NCI-H1105 treated with DMSO at 0.1 percent for 48 hours (cell line): ENCODE measurements at regions not wholly inside any gene's neighbourhood (a gene's known extent, or its start where the extent isn't known, plus 50 kb on each side); places are given as distances from the start of the nearest gene placed in this dataset.
"Not testable (repeated sequence)": the region's sequence is repeated elsewhere in the genome, so short reads cannot be mapped to it uniquely, and the experiment has no call there.

ENCODE experiments used
- DNase-seq: peaks from one replicate; lab custom pipeline; 2025; lab: John Stamatoyannopoulos, UW

DNA sequence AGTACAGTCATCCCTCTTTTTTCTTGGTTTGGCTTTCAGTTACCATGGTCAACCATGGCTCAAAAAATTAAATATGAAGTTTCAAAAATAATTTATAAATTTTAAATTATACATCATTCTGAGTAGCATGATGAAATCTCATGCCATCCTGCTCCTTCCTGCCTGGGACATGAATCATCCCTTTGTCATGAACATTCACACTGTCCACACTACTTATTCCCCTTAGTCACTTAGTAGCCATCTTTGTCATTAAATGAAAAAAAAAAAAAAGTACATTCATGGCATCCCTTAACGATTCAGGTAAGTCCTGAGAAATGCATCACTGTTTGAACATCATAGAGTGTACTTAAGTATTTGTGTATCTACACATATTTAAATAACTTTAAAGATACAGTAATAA is 1046.3 kb downstream of the ROBO2 start:
- DNase-seq = no peak

DNA sequence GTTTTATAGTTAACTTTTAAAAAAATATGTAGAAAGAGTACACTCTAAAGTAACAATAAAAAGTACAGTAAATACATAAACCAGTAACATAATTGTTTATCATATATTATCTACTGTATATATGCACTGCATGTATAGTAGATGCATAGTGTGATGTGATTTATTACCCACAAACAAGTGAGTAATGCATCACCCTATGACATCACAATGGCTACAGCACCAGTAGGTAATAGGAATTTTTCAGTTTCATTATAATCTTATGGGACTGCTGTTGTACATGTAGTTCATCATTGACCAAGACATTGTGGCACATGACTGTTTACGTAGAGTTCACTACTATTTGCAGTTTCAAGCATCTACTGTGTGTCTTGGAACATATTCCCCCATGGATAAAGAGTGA is 1047.2 kb downstream of the ROBO2 start:
- no peak for DNase-seq

DNA sequence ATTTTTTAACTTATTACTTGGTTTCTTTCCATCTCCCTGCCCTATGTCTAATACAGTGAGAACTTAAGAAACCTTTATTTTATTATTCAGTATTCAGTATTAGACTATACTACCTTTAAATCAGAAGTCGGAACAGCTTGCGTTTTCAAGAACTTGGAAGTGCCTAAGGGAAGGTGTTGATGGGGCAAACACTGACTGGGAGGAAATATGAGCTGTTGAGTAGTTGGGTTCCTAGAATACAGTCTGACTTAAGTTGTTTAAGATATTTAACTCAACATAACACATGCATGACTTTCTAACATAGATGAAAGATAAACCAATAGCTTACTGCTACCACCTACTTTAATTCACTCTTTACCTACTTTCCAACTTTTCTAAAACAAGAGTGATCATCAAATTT is 1048.1 kb downstream of the ROBO2 start:
- DNase-seq = no peak

DNA sequence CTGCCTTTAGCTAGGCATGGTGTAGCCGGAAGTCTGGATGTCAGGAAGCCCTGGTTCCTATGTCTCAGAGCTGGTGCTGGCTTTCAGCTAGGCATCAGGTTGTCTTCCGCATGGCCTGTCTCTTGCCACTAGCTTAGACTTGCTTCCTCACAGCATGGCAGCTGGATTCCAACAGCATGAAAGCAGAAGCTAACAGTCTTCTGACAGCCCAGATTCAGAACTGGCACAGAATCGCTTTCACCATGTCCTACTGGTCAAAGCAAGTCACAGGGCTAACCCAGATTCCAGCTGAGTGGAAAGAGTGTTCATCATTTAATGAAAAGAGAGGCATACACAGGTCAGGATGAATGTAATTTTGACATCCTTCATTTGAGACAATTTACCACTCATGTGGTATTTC is 1050.5 kb downstream of the ROBO2 start:
- DNase-seq = no peak

DNA sequence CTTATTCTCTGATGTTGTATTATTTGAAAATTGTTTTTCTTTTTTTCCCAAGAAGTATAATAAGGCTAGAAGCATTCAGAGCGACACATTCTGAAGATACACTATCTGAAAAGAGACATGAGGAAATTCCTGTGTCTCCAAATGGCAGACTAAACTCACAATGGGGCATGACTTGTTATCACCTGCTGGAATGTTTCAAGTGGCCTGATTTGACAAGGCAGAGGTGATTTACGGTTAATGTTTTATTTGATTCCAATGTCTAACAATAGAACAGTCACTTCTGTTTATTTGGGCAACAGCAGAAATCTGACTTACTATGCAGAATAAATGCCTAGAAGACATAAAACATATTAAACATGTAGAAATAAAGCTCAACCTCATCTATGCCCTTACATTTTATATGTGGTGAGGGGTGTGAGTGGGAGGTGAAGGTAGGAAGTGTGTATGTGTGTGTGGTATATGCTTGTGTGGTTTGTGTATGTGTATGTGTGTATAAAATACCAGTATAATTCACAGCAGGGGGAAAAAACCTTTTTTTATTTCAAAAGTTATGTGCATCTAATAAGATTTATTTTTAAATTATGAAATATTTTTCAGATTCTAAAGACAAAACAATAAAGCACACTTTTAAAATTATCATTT is 1051.7 kb downstream of the ROBO2 start:
- DNase-seq = no peak

DNA sequence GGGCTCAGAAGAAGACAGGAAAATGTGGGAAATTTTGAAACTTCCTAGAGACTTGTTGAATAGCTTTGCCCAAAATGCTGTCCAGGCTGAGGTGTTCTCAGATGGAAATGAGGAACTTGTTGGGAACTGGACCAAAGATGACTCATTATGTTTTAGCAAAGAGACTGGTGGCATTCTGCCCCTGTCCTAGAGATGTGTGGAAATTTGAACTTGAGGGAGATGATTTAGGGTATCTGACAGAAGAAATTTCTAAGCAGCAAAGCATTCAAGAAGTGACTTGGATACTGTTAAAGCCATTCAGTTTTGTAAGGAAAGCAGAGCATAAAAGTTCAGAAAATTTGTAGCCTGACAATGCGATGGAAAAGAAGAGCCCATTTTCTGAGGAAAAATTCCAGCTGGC is 1052.7 kb downstream of the ROBO2 start:
- DNase-seq = not testable (repeated sequence)

DNA sequence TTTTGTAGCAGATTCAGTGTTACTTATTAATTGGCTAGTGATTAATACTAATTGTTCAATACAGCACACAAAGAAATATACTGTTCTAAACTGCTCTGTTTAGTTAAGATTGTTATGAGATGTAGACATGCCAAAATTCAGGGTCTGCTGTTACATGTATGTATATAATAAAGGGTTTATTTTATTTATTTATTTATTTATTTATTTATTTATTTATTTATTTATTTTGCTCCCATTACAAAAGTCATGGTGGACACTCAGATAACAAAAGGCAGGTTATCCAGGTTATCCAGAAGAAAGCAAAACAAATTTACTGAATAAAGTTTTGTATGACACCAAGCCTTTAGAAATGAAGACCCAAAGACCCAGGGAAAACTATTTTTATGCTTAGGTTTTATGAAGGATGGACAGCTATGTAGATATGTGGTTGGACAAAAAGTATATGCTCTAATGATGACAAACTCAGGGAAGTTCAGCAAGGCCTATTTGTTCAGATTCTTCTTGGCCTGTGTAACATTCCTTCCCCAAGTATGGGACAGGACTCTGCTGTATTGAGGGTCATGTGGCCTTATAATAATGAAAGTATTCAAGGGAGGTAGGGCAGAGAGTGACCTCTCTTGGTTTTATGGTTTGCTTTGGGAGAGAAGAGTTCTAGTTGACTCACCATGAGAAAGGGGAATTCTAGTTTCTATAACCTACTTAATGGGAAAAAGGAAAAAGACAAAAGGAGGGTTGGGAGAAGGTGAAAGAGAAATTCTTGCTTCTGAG is 1056.8 kb downstream of the ROBO2 start:
- DNase-seq = no peak

DNA sequence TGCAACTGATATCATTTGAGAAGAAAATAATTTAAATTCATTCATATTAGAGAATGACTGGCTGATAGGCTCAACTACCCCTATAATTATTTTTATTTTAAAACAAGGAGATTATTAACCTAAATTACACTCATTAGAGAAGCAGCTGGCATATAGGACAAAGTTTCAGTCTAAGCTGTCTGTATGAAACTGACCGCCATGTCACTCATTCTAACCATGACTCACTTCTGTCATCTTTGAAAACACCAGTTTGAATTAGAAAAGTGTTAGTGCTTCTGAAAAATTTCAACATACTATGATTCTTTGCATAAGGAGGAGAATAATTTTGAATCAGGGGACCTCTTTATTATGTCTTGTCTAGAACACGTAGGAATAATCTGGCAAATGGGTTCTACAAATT is 1058.5 kb downstream of the ROBO2 start:
- DNase-seq = no peak

DNA sequence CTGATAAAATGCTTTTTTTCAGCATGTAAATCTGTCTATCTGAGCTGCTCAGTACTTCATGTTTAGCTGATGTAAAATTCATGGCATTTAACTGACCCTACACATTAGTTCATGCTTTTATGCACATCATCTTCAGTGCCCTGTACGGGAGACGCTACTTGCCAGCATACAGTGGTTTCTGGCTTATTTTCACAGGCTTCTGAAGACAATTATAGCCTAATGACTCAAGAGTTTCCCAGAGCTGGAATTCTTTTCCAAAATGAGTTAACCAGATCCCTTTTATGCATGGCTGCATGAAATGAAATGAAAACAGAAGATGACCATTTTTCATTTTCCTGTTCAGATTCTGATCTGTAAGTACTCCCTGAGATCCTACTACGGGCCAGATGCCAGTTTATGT is 1061.5 kb downstream of the ROBO2 start:
- DNase-seq = no peak

DNA sequence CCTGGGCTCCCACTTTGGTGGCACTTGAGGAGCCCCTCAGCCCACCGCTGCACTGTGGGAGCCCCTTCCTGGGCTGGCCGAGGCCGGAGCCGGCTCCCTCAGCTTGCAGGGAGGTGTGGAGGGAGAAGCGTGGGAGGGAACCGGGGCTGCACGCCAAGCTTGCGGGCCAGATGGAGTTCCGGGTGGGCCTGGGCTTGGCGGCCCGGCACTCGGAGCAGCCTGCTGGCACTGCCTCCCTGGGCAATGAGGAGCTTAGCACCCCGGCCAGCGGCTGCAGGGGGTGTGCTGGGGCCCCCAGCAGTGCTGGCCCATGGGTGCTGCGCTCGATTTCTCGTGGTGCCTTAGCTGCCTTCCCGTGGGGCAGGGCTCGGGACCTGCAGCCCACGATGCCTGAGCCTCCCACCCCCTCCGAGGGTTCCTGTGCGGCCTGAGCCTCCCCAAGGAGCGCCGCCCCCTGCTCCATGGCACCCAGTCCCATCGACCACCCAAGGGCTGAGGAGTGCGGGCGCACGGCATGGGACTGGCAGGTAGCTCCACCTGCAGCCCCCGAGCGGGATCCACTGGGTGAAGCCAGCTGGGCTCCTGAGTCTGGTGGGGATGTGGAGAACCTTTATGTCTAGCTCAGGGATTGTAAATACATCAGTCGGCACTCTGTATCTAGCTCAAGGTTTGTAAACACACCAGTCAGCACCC is 1068.5 kb downstream of the ROBO2 start:
- not testable (repeated sequence) for DNase-seq

DNA sequence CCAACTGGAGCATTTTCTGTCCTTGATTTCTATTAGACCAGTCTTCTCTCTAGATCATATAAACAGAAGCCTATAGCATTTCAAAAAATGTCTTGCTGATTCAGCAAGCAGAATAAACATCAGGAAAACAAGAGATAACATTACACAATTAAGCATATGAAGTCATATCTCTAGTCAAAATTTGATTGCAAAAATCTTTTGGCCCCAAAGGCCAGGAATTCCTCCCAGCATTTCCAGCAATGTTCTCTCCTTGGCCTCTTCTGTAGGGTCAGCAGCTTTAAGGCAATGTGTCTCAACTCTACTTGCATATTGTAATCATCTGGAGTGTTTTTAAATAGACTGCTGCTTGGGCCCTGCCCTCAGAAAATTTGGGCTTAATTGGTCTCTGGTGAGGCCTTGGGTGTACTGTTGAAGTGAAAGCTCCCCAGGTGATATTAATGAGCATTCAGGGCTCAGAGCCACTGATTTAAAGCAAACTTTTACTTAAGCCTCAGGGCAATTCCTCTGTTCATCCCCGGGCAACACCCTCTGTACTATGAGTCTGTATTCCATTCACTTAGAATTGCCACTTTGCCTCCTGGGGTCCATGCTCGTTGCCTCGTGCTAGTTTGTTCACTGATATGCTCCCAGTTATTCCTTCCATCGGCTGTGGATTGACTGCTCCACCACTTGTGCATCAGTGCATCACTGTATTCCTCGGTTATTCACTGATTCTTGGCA is 1072.6 kb downstream of the ROBO2 start:
- DNase-seq = no peak

DNA sequence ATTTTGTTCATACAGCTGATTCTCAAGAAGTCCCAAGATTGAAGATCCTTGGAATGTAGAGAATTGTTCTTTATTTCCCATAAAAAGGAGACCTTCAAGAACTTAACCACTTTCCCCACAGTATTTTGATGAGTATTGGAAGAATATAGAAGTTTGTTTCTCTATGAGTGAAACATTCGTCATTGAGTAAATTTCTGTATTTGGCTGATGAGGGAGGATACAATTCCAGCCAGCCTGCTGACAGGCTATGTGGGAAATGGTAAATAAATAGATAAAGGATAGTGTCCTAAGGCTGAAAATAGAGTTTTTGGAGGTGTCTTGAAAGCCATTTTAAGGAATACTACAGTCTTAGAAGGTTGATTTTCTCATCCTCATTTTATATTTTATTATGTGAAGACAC is 1076.1 kb downstream of the ROBO2 start:
- no peak for DNase-seq

DNA sequence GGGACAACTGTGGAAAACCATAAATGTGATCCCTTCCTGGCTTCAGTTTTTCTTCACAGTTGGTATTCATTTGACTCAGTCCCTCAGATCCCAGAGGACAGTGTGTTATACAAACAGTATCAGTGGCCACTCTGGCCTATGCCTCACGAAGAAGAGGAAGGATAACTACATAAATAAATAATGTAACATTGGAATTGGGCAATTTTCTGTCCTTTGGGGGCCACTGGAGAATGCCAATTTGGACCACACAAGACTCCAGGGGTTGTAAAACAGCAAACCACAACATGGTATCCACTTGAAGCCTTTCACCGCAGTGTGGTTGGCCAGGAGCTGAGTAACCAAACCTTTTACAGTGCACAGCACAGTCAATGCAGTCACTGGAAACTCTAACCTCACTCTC is 1077.0 kb downstream of the ROBO2 start:
- no peak for DNase-seq

DNA sequence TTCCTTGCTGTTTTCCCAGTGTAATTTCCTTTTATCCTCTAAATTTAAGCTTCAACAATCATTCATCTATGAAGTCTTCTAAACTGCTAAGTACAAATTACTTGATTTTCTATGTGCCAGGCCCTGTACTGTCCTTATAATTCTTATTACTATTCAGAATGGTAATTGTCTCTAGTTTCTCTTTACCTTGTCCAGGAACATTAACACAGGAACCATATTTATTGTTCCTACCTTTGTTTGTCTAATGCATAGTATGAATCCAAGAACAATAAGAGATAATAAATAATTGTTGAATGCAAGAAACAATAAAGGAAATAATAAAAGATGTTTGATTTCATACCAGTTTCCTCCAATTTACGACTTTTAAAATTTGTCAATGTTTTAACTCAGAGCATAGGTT is 1083.2 kb downstream of the ROBO2 start:
- no peak for DNase-seq

DNA sequence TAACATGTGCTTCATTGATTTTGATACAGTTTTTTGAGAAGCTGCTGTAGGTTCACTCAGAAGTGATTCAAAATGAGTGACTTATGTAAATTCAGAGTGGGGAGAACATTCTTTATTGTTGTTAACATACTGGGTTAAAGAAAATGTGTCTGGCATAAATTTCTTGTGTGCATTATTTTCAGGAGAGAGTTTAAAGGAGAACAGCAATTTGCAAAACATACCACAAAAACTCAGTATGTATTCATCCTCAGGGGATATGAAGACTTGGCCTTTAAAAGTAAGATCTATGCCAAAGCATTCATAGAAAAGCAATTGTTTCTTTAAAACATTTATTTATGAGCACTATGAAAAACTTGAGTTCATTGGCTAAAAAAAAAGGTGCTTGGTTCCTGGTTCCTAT is 1089.8 kb downstream of the ROBO2 start:
- DNase-seq = no peak

DNA sequence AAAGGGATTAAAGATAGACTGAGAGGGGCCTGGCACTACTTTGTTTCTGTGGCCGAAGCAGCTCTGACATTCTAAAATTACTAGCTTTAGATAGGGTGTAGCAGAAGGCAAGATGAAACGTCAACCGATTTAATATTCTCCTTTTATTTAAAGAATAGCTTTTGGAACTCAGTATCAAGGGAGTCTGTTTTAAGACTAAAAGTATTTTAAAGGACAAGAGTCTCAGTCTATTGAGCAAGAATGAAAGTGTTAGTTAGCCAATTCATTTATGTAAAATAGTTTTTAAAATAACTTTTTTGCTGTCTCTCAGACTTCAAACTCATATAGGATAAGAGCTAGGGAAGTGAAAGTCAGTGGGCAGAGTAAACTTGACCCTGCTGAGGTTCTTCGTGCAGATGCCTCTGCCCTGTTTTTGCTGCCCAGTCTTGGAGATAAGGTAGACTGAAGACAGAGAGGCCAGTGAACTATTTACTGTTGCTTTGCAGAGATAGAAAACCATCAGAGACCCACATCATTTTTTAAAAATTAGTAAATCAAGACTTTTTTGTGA is 1090.9 kb downstream of the ROBO2 start:
- DNase-seq = no peak

DNA sequence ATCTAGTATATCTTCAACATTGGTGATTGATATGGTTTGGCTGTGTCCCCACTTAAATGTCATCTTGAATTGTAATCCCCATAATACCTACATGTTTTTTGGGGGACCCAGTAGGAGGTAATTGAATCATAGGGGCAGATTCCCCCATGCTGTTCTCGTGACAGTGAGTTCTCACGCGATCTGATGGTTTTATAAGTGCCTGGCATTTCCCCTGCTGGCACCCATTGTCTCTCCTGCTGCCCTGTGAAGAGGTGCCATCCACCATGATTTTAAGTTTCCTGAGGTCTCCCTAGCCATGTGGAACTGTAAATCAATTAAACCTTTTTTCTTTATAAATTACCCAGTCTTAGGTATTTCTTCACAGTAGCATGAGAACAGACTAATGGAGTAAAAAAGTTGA is 1094.6 kb downstream of the ROBO2 start:
- no peak for DNase-seq

DNA sequence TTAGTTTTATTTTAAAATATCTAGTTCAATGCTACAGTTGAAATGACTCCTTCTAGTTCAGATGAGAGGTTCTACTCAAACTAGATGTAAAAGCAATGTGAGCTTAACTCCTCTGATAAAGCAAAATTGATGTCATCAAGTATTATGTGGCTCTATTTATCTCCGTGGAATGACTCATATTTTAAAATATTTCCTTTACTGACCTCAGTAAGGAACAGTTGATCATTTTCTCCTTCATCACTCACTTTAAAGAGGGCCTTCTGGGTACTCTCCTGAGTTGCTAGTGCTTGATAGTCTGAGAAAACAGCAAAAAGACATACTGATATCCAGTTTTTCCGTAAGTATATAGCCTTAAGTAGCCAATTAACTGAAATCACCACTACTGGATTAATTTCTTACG is 1099.3 kb downstream of the ROBO2 start:
- DNase-seq = no peak

DNA sequence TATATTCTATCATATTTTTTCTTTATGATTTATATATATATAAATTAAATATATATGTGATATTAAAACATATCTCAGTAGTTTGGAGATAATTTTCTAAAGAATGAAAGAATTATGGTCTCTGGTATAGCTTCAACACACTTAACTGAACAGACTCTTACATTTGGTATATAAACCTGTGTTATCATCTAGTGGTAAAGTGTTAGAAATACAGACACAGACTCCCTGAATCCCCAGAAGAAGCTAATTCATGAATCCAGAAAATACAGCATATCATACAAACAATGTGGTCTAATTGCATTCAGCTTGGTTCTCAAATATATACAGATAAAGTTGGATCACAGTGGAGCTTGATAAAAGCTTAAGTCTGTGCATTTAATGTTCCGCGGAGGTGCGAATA is 1100.4 kb downstream of the ROBO2 start:
- no peak for DNase-seq

DNA sequence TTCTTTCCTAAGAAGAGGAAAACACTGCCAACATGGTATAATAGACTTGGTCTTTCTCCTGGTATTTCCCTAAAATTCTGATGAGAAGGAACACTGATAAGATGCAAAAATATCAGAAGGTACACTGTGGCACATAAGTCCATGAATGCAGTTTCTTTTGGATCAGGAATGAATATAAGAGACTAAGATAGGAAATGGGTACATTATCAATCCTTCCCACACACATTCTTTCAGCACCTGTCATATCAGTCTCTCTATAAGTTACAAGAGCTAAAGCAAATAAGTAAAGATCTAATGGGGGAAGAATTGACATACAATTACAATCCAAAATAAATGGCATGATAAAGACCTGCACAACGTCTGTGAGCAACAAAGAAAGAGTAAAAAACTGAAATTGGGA is 1101.0 kb downstream of the ROBO2 start:
- DNase-seq = no peak

DNA sequence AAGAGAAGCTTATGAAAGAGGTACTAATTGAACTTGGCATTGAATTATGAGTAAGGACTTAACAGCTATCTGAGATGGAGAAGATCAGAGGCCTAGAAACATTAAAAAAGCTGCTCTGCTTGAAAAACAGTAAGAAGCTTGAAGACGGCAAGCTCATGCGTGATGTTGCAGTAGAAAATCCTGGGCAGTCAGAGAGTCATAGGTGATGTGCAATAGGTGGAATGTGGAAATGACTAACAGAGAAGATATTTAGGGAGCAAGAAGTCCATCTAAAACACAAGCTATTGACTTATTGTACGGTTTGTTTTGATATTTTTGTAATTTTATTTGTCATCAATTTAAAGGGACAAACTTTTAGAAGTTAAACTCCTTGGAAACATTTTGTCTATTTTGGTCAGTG is 1101.4 kb downstream of the ROBO2 start:
- no peak for DNase-seq

DNA sequence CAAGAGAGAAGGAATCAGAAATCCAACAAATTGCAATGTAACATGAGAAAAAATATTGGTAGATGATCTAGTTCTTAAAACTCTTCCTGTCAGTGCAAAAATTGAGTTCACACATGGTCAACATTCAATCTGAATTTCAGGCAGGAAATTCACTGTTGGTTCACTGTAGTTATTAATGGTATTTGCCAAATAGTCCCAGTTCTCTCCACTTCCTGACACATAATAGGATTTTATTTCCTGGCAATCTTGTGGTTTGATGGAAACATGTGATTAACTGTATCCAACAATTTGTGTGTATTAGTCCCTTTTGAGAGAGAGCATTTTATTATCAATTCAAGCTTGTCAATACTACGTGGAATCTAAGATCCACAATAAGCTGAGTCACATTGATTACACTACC is 1103.1 kb downstream of the ROBO2 start:
- no peak for DNase-seq
